Prostate gland (tissue), 2 donors: ENCODE measurements at regions not wholly inside any gene's neighbourhood (a gene's known extent, or its start where the extent isn't known, plus 50 kb on each side); places are given as distances from the start of the nearest gene placed in this dataset.

ENCODE experiments used
- CTCF ChIP-seq, 4 experiments: fragments of 200-600 bp in 2 of 4; fragments of 450-650 bp in 2 of 4; sonication (generic) in 2 of 4; IDR thresholded peaks; 1 replicate in 3 of 4; 2 replicates in 1 of 4; pipeline ENCODE4 v1.5.1; 2016 to 2019; ENCODE audit warnings: antibody characterized with exemption in 4 of 4, mild to moderate bottlenecking in 2 of 4, moderate library complexity in 2 of 4
- POLR2AphosphoS5 ChIP-seq: sonication (generic); formaldehyde crosslinking; IDR thresholded peaks from one replicate; pipeline ENCODE4 v1.6.1; 2017; ENCODE audit warnings: antibody characterized with exemption

GRCh38 chr10:80893256-80893655 is 355.6 kb downstream of the SH2D4B start:
- no peak for TF ChIP-seq CTCF (IDR thresholded peaks at IDR 0.05)
- no peak for TF ChIP-seq POLR2AphosphoS5
